Left lung (tissue), 4 donors: ENCODE measurements at regions not wholly inside any gene's neighbourhood (a gene's known extent, or its start where the extent isn't known, plus 50 kb on each side); places are given as distances from the start of the nearest gene placed in this dataset.

Experiments used
- ATAC-seq: fragments of 200-7000 bp; cut with Tn5 transposase; one replicate; pipeline ENCODE4 v1.9.1; 2020; ENCODE audit warnings: moderate library complexity
- DNase-seq, 4 donors: peaks; one replicate each; pipeline ENCODE4 v3.0.0-alpha.2; 2013 to 2020
- H3K27ac ChIP-seq, 2 donors: fragments of 200-600 bp; sonication (generic) in 1 of 2; one replicate each; pipeline versions ENCODE4 v1.5.0 to v1.8.0; 2020 to 2021
- H3K27me3 ChIP-seq, 2 donors: fragments of 200-600 bp; sonication (generic) in 1 of 2; one replicate each; pipeline versions ENCODE4 v1.5.0 to v1.8.0; 2020 to 2021
- H3K36me3 ChIP-seq, 2 donors: fragments of 200-600 bp; sonication (generic) in 1 of 2; one replicate each; pipeline versions ENCODE4 v1.5.0 to v1.8.0; 2020 to 2021
- H3K4me1 ChIP-seq, 2 donors: fragments of 200-600 bp; one replicate each; pipeline ENCODE4 v1.8.0; 2021
- H3K4me3 ChIP-seq, 2 donors: fragments of 200-600 bp; sonication (generic) in 1 of 2; one replicate each; pipeline versions ENCODE4 v1.5.0 to v1.8.0; 2020 to 2021; ENCODE audit warnings: mild to moderate bottlenecking in 1 of 2
- H3K9me3 ChIP-seq, 2 donors: fragments of 200-600 bp; sonication (generic) in 1 of 2; one replicate each; pipeline versions ENCODE4 v1.5.0 to v1.8.0; 2020 to 2021
- CTCF ChIP-seq, 2 donors: fragments of 200-600 bp; sonication (generic) in 1 of 2; IDR thresholded peaks; one replicate each; pipeline versions ENCODE4 v1.5.0 to v1.8.0; 2021; ENCODE audit warnings: antibody characterized with exemption in 2 of 2
- intact Hi-C, 2 donors: fragments of 100-400 bp; cut with DNase I; formaldehyde crosslinking; loops; one replicate each; pipeline versions ENCODE4 v1.11.2 to v1.14.2; 2022
- donor health status: DM: no; HTN: yes; CAD: no.
- donor health status: DM: no; HTN: no; CAD: no.

GRCh38 chr15:45958924-45959323 is 324.1 kb downstream of the SQOR start:
- Histone ChIP-seq H3K27me3 (no peaks in the 10 kb centered on the region), H3K36me3 (no peaks in the 10 kb centered on the region), H3K27ac (no peak overlapping the region), H3K4me1 (no peaks in the 10 kb centered on the region), H3K9me3 (peaks cover 0 to 12% of the 10 kb centered on the region in 2 donors), H3K4me3 (no peak overlapping the region)
- ATAC-seq, result no peak
- no peak for TF ChIP-seq CTCF (IDR thresholded peaks at IDR 0.05)
- intact Hi-C loops, result no loop called here
- no peak for DNase-seq

GRCh38 chr15:45962733-45963132 is 327.9 kb downstream of the SQOR start:
- DNase-seq (no peak), ATAC-seq (no peak)
- no peak overlapping the region for H3K4me3 ChIP-seq
- no peak for TF ChIP-seq CTCF (IDR thresholded peaks at IDR 0.05)
- H3K36me3 ChIP-seq, result no peaks in the 10 kb centered on the region
- H3K27me3 ChIP-seq, result no peaks in the 10 kb centered on the region
- no peaks in the 10 kb centered on the region for H3K4me1 ChIP-seq
- peaks cover 0 to 14% of the 10 kb centered on the region in 2 donors for H3K9me3 ChIP-seq
- intact Hi-C loops, result no loop called here
- H3K27ac ChIP-seq, result no peak overlapping the region

- intact Hi-C loops, result no loop called here
- DNase-seq, result no peak
- no peak for TF ChIP-seq CTCF (IDR thresholded peaks at IDR 0.05)
- H3K27ac ChIP-seq, result no peak overlapping the region
- no peaks in the 10 kb centered on the region for H3K27me3 ChIP-seq
- no peaks in the 10 kb centered on the region for H3K36me3 ChIP-seq
- no peaks in the 10 kb centered on the region for H3K4me1 ChIP-seq
- no peaks in the 10 kb centered on the region for H3K9me3 ChIP-seq
- ATAC-seq, result no peak
- no peak overlapping the region for H3K4me3 ChIP-seq
Measured at GRCh38 chr15:45970542-45970941, 335.7 kb downstream of the SQOR start.

GRCh38 chr15:45980366-45980765 is 345.5 kb downstream of the SQOR start:
- no peak for TF ChIP-seq CTCF (IDR thresholded peaks at IDR 0.05)
- Histone ChIP-seq H3K4me3 (no peak overlapping the region), H3K27me3 (no peaks in the 10 kb centered on the region), H3K4me1 (no peaks in the 10 kb centered on the region), H3K27ac (no peak overlapping the region), H3K36me3 (no peaks in the 10 kb centered on the region), H3K9me3 (peaks cover 0 to 8% of the 10 kb centered on the region in 2 donors)
- DNase-seq (no peak), ATAC-seq (no peak)
- intact Hi-C loops, result no loop called here

- Histone ChIP-seq H3K27me3 (no peaks in the 10 kb centered on the region), H3K27ac (no peak overlapping the region), H3K36me3 (no peaks in the 10 kb centered on the region), H3K9me3 (peaks cover 0 to 19% of the 10 kb centered on the region in 2 donors), H3K4me3 (no peak overlapping the region), H3K4me1 (no peaks in the 10 kb centered on the region)
- intact Hi-C loops, result no loop called here
- ATAC-seq (no peak), DNase-seq (no peak)
- TF ChIP-seq CTCF (IDR thresholded peaks at IDR 0.05), result no peak
Measured at GRCh38 chr15:45981625-45982024, 346.8 kb downstream of the SQOR start.
